HG03039 (cell line): ENCODE measurements at regions not wholly inside any gene's neighbourhood (a gene's known extent, or its start where the extent isn't known, plus 50 kb on each side); places are given as distances from the start of the nearest gene placed in this dataset.

Experiments
- ATAC-seq: cut with Tn5 transposase; IDR thresholded peaks from one replicate; pipeline ENCODE4 v1.9.1; 2021; ENCODE audit warnings: mild to moderate bottlenecking, moderate library complexity; ENCODE audit not compliant: unreplicated experiment

DNA sequence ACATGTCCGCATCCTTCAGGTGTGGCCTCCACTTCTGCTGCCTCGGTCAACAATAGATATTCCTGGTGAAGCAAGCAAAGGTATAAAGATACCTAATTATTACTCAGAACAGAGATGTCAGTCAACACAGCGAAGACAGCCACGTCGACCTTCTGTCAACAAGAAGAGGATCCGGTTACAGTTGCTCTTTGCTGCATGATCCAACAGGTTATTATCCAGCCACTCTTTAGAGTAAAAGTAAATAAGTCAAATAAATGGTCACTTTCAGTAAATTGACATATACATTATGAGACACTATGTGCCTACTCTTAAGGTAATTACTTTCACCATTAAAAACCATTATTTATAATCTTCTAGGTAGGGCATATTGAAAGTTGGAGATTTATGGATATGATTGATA lies 356.8 kb upstream of the ATP11B start:
- ATAC-seq, result no peak

DNA sequence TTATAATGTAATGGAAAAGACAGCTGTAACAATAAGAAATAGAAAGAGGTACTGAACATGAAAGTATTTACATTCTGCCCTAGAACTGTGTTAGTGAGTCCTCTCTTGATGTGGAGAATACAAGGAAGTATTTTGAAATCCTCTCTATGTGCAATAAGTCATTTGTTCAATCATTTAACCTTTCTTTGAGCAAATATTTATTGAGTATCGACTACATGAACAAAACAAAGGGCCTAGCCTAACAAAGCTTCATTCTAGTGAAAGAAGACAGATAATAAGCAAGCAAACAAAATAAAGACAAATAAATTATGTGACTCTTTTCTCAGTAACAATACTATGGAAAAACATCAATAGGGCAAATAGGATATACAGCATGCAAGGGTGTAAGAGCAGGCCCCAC lies 354.9 kb upstream of the ATP11B start:
- no peak for ATAC-seq

DNA sequence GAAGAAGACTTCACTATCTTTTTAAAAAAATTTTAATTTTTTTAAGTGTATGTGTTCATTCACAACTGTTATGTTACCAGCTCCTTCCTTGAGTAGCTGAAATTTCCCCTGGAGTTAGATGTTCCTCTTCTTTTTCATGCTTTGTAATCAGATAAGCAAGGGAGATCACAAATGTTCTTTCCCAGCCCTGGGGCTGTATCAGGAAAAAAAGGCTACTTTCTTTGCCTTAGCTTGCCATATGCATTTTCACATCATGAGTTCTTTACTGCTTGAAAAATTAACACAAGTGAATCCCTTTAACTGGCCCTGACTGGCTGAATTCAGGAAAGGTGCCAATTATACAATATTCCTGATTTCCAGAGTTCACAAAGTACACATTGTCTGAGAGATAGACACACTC lies 353.2 kb upstream of the ATP11B start:
- no peak for ATAC-seq

DNA sequence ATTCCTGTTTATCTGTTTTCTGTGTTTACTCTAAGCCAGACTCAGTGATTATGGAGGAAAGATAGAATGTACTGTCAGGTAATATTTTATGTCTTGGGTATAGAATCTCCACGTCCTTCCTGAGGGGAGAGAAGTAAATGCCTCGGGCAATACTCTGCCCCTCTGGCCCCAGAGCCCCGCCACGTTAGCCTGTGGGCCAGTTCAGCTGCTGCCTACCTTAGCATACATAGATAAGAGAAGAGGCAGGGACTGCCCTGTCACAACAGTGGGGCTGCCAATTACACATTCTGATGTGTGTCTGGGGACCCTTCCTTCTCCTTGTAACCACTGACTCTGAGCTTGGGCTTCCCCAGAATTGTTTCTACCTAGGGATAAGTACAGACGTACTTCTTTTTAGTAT lies 347.7 kb upstream of the ATP11B start:
- no peak for ATAC-seq

DNA sequence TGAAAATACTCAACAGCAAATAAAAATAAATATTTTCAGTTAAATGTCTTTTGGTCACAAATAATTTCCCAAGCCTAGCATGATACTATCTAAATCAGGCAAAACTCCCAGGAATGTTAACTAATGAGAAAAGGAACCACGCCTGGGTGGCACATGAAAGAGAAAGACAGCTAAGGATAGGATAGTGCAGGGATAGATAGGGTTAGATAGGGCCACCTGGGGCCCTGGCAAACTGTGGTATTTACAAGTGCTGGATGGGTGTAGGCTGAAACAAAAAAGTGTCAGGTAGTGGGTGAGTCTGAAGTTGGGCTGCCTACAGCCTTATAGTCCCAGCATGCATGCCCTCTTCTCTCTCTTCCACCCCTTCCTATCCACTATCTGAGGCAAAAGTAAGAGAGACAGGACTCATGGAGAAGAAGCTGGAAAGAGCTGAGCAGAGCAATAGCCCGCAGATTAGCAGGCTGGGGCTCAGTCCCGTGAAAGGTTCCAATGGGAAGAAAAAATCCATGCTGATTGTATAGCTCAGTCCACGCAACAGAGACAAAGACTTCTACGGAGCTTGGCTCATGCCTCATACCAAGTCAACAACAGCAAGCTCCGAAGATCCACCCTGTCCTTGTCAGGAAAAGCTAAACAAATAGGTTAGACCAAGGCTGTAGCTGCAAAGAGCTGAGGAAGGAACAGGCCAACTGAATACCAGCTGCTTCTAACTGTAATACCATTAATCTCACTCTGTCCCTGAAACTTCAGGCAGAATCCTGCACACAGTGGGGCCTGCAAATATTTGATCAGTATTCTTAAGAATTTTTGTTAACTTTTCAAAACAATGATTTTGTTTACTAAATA lies 342.1 kb upstream of the ATP11B start:
- ATAC-seq, result no peak

DNA sequence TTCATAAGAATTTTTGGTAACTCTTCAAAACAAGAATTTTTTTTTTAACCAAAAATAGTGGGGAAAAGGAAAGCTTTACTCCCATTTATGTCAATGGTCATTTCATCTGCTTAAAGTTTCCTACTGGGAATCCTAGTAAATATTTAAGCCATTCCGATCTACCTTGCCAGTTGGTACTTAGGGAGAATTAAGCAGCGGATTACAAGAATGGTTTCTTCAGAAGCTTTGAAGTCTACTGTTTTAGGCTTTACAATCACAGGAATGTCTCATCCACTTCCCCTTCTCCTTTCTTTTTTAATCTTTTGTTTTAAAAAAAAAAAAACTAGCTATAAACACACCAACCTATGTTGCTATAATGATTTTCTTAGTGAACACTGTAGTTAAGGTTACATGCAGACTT lies 341.4 kb upstream of the ATP11B start:
- ATAC-seq, result no peak

DNA sequence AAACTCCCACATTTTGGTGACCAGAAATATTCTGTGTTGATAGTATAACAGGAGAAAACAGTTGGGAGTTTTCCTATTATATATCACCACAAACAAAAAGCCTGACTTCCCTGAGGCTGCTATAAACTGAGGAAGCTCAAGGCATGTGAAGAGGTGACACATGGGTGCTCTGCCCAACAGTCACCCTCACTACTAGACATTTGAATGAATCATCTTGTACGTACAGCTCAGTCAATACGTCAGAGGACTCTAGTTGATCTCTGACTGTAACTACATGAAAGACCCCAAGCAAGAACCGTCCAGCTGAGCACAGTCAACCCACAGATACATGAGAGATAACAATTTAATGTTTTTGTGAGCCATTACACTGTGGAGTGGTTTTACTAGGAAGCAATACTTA lies 338.3 kb upstream of the ATP11B start:
- ATAC-seq, result no peak

DNA sequence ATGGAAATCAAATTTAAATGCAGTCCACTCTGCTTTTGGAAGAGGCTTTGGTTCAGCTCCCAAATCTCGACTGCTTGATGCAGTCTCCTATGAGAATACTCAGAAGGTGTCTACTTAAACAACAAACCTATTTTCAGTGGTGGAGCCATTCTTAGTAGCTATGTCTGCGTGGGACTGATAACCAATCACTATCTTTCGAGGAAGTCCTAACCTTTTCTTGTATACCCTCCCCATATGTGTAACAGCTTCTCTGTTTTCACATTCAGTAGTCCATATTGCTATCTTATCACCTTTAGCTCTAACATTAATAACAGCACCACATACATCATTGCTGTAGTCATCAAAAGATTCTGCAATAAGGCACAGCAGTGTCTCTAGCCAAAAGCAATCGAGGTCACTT lies 333.0 kb upstream of the ATP11B start:
- ATAC-seq, result no peak

DNA sequence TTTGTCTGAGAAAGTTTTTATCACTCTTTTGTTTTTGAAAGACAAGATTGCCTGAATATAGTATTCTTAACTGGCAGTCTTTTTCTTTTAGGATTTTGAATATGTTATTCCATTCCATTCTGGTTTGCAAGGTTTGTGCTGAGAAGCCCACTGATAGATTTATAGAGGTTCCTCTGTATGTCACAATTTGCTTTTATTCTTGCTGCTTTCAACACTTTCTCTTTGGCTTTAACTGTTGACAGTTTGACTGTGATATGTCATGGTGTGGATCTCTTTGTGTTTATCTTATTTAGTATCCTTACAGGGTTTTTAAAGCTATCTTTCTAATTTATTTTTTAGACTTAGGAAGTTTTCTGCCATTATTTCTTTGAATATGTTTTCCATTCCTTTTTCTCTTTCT lies 331.2 kb upstream of the ATP11B start:
- no peak for ATAC-seq

DNA sequence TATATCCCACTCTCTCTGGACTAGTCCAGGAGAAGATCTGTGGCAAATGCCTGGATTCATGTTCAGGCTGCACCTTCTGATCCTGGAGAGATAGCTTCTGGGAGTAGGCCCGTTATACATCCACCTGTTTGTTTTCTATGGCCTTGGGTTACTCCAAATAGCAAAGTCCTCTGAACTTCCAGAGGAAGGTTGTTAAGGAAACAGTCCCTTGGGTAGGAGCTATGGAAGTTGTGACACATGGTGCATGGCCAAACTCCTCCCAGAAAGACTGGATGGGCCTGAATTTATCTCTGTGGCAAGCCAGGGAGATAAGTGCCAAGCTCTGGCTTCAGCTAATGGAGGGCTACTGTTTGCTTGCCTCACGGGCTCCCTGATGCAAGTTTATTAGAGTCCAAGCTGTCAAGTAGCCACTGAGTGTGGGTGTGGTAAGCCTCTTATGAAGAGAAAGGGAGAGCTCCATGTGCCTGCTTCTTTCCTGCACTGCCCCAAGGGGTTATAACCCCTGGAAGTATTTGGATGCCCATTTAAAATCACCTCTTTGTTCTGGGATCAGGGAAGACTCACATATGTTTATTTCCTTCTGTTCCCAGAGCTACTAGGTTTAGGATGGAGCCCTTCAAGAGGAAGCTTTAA lies 328.7 kb upstream of the ATP11B start:
- ATAC-seq, result no peak

DNA sequence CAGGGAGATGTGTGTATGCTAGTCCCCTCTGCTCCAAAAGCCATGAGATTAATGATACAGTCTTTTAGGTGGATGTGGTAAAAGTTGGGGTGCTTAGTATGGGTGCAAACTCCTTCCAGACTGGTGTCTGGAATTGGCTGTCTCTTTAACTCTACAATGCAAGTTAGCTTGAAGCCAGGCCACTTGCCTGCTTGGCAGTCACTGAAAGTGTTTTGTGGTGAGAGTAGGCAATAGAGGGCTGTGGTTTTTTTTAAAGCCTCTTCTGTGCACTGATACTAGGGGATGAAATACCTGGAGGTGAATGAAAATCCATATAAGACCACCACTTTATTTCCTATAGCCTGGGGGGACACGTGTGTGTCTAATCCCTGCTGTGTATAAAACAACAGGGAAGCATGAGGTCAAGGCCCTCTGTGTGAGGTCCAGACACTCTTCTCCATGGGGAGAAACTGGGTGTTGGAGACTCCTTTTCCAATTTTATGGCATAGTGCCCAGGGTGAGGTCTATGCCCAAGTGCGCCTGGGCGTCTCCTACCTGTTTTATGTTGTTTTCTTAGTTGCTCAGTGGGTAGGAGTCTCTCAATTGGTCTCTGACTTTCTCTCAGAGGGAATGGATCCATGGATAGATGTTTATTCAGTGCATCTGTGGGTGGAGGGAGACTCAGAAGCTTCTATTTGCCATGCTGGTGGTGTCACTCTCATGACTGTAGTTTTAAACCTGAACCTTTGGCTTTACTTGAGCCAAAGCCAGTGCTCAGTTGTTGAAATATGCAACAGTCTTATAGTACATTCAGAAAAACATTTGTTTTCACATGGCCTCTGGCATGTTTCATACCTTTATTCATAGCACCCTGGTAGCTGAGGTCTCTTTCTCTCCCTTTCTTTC lies 327.8 kb upstream of the ATP11B start:
- no peak for ATAC-seq

DNA sequence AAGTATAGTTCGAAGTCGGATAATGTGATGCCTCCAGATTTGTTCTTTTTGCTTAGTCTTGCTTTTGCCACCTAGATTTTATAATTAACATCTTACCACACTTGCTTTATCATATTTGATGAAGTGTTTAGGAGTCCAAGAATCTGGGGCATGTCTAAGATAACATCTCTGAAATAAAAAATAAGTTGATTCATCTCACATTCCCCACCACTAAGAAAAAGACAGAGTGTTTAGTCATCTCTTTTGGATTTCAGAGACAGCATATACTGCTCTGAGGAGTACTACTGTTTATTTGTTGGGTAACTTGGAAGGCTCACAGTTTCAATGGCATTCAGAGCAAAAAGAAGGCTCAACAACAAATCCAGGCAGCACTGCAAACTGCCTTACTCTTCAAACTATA lies 324.2 kb upstream of the ATP11B start:
- ATAC-seq, result no peak

DNA sequence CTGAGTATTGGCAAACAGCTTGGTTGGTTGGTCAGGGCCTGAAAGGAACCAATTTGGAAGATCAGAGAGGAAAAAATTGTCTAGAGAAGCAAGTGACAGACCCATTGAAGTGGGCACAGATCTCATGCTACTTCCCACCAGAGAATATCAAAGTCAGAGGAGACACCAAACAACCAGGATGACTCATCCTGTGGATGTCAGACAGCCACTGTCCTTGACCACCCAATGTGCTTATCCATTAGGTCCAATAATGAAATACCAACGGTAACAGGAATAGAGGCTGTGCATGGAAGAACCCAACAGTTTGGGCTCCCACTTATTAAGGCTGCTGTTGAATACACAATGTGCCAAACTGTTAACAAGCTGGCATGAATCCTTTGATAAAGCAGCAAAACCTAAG lies 323.1 kb upstream of the ATP11B start:
- ATAC-seq, result no peak

DNA sequence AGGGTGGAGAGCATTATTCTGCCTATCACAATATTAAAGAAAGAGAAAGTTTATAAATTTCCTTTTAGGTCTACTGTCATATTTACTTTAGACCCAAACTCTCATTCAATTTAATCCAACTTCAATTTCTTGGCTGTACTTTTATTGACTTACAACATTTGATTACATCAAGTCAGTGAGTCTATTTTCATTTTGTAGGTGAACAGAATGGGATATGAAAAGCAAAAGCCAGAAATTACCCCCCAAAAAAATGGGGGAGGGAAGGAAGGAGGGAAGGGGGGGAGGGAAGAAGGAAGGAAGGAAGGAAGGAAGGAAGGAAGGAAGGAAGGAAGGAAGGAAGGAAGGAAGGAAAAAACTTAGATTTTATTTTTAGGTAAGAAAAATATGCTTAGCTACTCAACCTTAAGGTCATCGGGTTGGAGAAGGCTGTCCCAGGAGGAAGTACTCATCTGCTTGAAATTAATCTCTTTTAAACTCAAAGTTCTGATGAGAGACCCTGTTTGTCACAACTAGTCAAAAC lies 320.1 kb upstream of the ATP11B start:
- ATAC-seq, result no peak

DNA sequence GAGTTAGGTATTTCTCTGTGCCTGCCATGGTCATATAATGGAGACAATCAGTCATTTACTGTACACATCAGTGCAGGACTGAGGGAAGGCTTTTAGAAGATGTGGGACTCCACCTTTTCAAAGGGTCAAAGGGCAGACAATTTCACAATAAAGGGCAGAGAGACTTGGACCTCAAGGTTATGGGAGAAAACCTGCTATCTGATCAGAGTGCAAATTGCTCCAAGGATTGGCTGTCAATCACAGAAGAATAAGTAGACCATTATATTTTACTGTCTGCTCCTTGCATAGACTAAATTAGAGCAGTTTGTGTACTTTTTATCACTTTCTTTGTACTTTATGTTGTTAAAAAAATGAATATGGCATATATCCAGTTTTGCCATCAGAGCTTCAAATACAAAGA lies 314.9 kb upstream of the ATP11B start:
- no peak for ATAC-seq

DNA sequence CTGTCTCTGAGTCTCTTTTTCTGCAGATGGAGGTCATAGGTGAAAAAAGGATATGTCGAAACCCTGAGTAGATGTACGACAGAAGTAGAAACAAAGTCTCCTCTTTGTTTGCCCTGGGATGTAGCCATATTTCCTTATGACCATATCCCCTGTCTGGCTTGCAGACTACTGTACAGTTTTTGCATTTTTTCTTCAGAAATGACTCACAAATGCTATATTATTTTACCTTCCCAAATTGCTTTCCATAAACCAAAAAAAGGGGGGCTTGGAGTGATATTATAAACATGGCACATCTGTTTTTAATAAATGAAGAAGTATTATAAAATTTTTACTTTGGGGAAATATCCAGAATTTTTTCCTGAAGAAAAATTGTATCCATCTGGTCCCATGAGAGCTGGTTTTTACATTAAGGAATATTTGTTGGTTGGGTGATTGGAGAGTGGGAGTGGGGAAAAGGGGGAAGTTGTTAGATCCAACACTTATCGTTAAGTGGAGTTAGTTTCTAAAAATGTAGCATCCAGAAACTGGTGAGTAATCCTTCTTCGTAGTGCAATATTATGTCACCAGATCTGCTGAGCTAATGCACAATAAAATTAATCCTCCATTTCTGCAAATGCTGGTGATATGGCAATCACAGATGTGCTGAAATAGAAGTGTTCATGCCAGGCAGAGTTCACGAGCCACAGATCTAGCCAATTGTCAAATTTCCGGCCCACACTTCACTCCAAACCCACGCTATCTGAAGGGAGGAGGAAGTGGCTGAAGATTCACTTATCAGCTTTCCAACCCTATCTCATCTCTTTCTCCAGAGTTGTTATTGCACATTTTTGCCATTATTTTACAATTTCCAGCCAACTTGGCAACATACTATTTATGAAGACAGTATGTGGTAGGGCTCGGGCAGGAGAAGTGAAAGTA lies 313.6 kb upstream of the ATP11B start:
- no peak for ATAC-seq

DNA sequence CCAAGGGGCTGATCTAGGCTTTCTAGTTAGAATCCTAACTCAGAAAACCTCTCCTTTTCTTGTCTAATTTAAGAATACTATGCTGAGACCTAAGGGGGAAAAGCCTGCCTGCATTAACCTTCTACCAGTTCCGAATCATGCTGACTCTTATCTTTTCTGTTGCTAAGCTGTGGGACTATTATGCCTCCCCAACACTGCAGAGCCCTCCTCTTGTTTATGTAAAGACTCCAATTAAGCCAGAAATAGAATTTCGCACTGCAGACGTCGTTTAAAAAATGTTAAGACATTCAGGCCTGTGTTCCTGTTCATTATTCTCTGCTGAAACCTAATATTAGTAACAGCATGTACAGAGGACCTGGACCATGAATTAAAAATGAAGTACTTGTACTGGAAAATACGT lies 310.6 kb upstream of the ATP11B start:
- no peak for ATAC-seq

DNA sequence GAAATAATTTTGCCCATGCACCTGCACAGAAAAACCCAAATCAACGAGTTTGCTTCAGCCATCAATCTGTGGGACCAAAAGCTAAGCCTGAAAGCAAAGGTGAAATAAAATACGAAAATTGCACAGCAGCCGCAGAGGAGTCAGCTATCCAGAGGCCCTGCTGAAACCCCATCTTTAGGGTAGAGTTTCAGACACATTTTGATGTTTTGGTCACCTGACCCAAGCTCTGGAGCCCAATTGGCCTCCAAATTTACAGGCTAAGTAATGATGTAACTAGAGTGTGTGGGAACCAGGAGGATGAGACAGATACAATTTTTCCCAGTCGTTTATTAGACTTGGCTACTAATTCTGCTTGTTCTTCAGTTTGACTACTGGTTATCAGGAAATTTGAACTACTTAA lies 308.6 kb upstream of the ATP11B start:
- ATAC-seq, result no peak

DNA sequence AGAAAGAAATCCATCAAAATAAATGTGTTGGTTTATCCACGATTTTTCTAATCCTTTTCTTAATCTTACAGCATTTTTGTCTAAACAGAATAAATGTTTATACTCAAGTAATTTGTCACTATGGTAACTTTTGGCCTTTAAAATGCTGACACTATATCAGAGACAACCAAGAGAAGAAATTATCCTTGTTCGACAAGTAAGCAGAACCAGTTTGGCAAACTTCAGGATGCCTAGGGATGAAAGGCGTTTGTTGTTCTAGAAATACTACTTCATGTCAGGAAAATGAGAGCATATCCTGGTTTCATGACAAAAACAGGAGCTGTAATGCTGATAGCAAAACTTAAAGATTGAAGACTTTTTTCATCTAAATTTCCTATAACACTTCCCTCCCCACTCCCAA lies 308.0 kb upstream of the ATP11B start:
- ATAC-seq, result no peak

DNA sequence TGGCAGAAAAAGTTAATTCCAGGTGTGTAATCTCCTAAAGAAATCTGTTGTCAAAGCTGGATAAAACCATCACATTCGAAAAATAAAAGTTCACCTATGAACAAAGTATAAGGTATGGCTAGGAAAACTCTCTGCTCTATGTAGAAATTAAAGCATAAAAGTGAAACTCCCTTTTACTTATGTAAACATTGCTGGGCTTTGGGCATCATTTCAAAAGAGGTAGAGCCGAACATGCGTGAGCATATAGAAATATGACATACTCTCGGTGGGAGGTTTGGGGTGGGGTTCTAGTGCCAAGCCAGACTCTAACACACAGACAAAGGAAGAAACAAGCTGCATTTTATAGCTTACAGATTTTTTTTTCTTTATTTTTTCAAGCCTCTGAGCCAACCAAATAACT lies 306.8 kb upstream of the ATP11B start:
- ATAC-seq, result no peak
